GM18951 (cell line): ENCODE measurements at regions not wholly inside any gene's neighbourhood (a gene's known extent, or its start where the extent isn't known, plus 50 kb on each side); places are given as distances from the start of the nearest gene placed in this dataset.

ENCODE experiments used
- POLR2A ChIP-seq: IDR thresholded peaks from 4 replicates; pipeline ENCODE4 v1.6.1; 2011; ENCODE audit warnings: mild to moderate bottlenecking; ENCODE audit not compliant: insufficient read length, insufficient read depth; ENCODE audit errors: extremely low read depth
- in situ Hi-C: fragments of 300-500 bp; cut with MboI; formaldehyde crosslinking; loops from one replicate; pipeline ENCODE4 v1.12.0; 2022; ENCODE audit warnings: low sequenced_read_pairs, mixed read lengths, inconsistent platforms; ENCODE audit not compliant: unreplicated experiment

GRCh38 chr2:64404002-64404731 is 49.8 kb upstream of the LGALSL start:
- in situ Hi-C loops: no loop called here
- no peak for TF ChIP-seq POLR2A
